H9 (cell line): ENCODE measurements at regions not wholly inside any gene's neighbourhood (a gene's known extent, or its start where the extent isn't known, plus 50 kb on each side); places are given as distances from the start of the nearest gene placed in this dataset.

Experiments used
- DNase-seq: peaks from one replicate; pipeline ENCODE4 v3.0.0-alpha.2; 2017
- H2AFZ ChIP-seq: one replicate; pipeline ENCODE4 v1.6.1; 2013; ENCODE audit warnings: mild to moderate bottlenecking, low read length, control low read depth, moderate library complexity
- H2AK5ac ChIP-seq: 2 replicates; pipeline ENCODE4 v1.6.1; 2013; ENCODE audit warnings: low read length, control low read depth, mixed read lengths; ENCODE audit not compliant: insufficient read length
- H2BK120ac ChIP-seq: one replicate; pipeline ENCODE4 v1.6.1; 2013; ENCODE audit warnings: low read depth, mild to moderate bottlenecking, low read length, control low read depth, inconsistent platforms; ENCODE audit not compliant: poor library complexity, severe bottlenecking
- H2BK12ac ChIP-seq: 2 replicates; pipeline ENCODE4 v1.6.1; 2013; ENCODE audit warnings: low read length, control low read depth, mixed read lengths, low read depth; ENCODE audit not compliant: insufficient read length
- H2BK15ac ChIP-seq: 2 replicates; pipeline ENCODE4 v1.6.1; 2013; ENCODE audit warnings: low read depth, low read length, control low read depth
- H2BK20ac ChIP-seq: one replicate; pipeline ENCODE4 v1.6.1; 2013; ENCODE audit warnings: low read depth, mild to moderate bottlenecking, low read length, control low read depth, inconsistent platforms; ENCODE audit not compliant: poor library complexity, severe bottlenecking
- H2BK5ac ChIP-seq: 2 replicates; pipeline ENCODE4 v1.6.1; 2013; ENCODE audit warnings: low read length, control low read depth, mixed read lengths; ENCODE audit not compliant: insufficient read length
- H3K14ac ChIP-seq: 2 replicates; pipeline ENCODE4 v1.6.1; 2013; ENCODE audit warnings: low read length, control low read depth; ENCODE audit not compliant: insufficient read depth
- H3K18ac ChIP-seq: 2 replicates; pipeline ENCODE4 v1.6.1; 2013; ENCODE audit warnings: low read depth, mild to moderate bottlenecking, mixed read lengths, low read length, control low read depth; ENCODE audit not compliant: insufficient read length
- H3K23ac ChIP-seq: 2 replicates; pipeline ENCODE4 v1.6.1; 2013; ENCODE audit warnings: low read length, control low read depth, mixed read lengths, low read depth; ENCODE audit not compliant: insufficient read length
- H3K23me2 ChIP-seq: 2 replicates; pipeline ENCODE4 v1.6.1; 2013; ENCODE audit warnings: low read depth, mild to moderate bottlenecking, mixed read lengths, low read length, control low read depth; ENCODE audit not compliant: insufficient read length, poor library complexity, severe bottlenecking
- H3K27ac ChIP-seq: 2 replicates; pipeline ENCODE4 v1.5.1; 2013; ENCODE audit warnings: low read length, control low read depth, mixed read lengths, low read depth; ENCODE audit not compliant: insufficient read length
- H3K27me3 ChIP-seq: 2 replicates; pipeline ENCODE4 v1.6.1; 2013; ENCODE audit warnings: low read length, control low read depth, inconsistent platforms; ENCODE audit not compliant: insufficient read depth
- H3K4ac ChIP-seq: 2 replicates; pipeline ENCODE4 v1.6.1; 2013; ENCODE audit warnings: low read depth, mild to moderate bottlenecking, control low read depth, inconsistent platforms, low read length, moderate library complexity
- H3K4me1 ChIP-seq: 2 replicates; pipeline ENCODE4 v1.6.1; 2013; ENCODE audit warnings: low read length, control low read depth, inconsistent platforms; ENCODE audit not compliant: insufficient read depth
- H3K4me2 ChIP-seq: 2 replicates; pipeline ENCODE4 v1.6.1; 2013; ENCODE audit warnings: low read length, control low read depth, mixed read lengths; ENCODE audit not compliant: insufficient read length, insufficient read depth
- H3K56ac ChIP-seq: 2 replicates; pipeline ENCODE4 v1.6.1; 2013; ENCODE audit warnings: low read depth, mild to moderate bottlenecking, mixed read lengths, low read length, control low read depth; ENCODE audit not compliant: insufficient read length
- H3K79me1 ChIP-seq: 2 replicates; pipeline ENCODE4 v1.6.1; 2013; ENCODE audit warnings: low read depth, mild to moderate bottlenecking, moderate library complexity, low read length, control low read depth, inconsistent platforms; ENCODE audit not compliant: insufficient read depth, poor library complexity, severe bottlenecking
- H3K79me2 ChIP-seq: 2 replicates; pipeline ENCODE4 v1.6.1; 2013; ENCODE audit warnings: low read length, control low read depth, inconsistent platforms; ENCODE audit not compliant: insufficient read depth
- H3K9ac ChIP-seq: 2 replicates; pipeline ENCODE4 v1.6.1; 2013; ENCODE audit warnings: low read length, control low read depth, mixed read lengths; ENCODE audit not compliant: insufficient read length; ENCODE audit errors: extremely low read depth
- H3K9me3 ChIP-seq: one replicate; pipeline ENCODE4 v1.6.1; 2013; ENCODE audit warnings: low read depth, low read length, inconsistent platforms; ENCODE audit not compliant: control insufficient read depth
- H3T11ph ChIP-seq: one replicate; pipeline ENCODE4 v1.6.1; 2013; ENCODE audit warnings: mild to moderate bottlenecking, low read length, control low read depth, inconsistent platforms
- H4K20me1 ChIP-seq: one replicate; pipeline ENCODE4 v1.6.1; 2013; ENCODE audit not compliant: control insufficient read depth, insufficient read length, insufficient read depth
- H4K5ac ChIP-seq: 2 replicates; pipeline ENCODE4 v1.6.1; 2013; ENCODE audit warnings: low read depth, mild to moderate bottlenecking, mixed read lengths, low read length, control low read depth; ENCODE audit not compliant: insufficient read length
- H4K8ac ChIP-seq: replicated peaks from 2 replicates; pipeline ENCODE4 v1.6.1; 2013; ENCODE audit warnings: low read length, control low read depth, mixed read lengths, low read depth; ENCODE audit not compliant: insufficient read length
- H4K91ac ChIP-seq: 2 replicates; pipeline ENCODE4 v1.6.1; 2013; ENCODE audit warnings: low read depth, mild to moderate bottlenecking, moderate library complexity, mixed read lengths, low read length, control low read depth; ENCODE audit not compliant: insufficient read length
- H3K27ac Mint-ChIP-seq, 3 experiments: 2 replicates in 2 of 3; 3 replicates in 1 of 3; pipeline ENCODE4 v1.8.0; 2020 to 2021; ENCODE audit warnings: mixed read lengths in 3 of 3, mild to moderate bottlenecking in 1 of 3, moderate library complexity in 1 of 3
- H3K27me3 Mint-ChIP-seq: 2 replicates; pipeline ENCODE4 v1.8.0; 2021; ENCODE audit warnings: low read depth, mild to moderate bottlenecking, moderate library complexity, mixed read lengths
- H3K36me3 Mint-ChIP-seq, 3 experiments: 2 replicates in 2 of 3; 3 replicates in 1 of 3; pipeline ENCODE4 v1.8.0; 2020 to 2021; ENCODE audit warnings: low read depth in 3 of 3, mixed read lengths in 3 of 3; ENCODE audit not compliant: insufficient read depth in 1 of 3
- H3K4me1 Mint-ChIP-seq, 2 experiments: 2 replicates each; pipeline ENCODE4 v1.8.0; 2020; ENCODE audit warnings: mixed read lengths in 2 of 2
- H3K4me3 Mint-ChIP-seq, 2 experiments: 2 replicates in 1 of 2; 3 replicates in 1 of 2; pipeline ENCODE4 v1.8.0; 2020 to 2021; ENCODE audit warnings: mild to moderate bottlenecking in 2 of 2, mixed read lengths in 2 of 2, moderate library complexity in 1 of 2
- H3K9me3 Mint-ChIP-seq, 2 experiments: 2 replicates in 1 of 2; 3 replicates in 1 of 2; pipeline ENCODE4 v1.8.0; 2020; ENCODE audit warnings: mild to moderate bottlenecking in 2 of 2, mixed read lengths in 2 of 2, moderate library complexity in 1 of 2
- TF ChIP-seq, protein P1 (sequence below): fragments of 200-600 bp; sonication (generic); conservative IDR thresholded peaks from 3 replicates; pipeline ENCODE4 v1.8.0; 2021; ENCODE audit warnings: antibody characterized with exemption, mild to moderate bottlenecking

DNA sequence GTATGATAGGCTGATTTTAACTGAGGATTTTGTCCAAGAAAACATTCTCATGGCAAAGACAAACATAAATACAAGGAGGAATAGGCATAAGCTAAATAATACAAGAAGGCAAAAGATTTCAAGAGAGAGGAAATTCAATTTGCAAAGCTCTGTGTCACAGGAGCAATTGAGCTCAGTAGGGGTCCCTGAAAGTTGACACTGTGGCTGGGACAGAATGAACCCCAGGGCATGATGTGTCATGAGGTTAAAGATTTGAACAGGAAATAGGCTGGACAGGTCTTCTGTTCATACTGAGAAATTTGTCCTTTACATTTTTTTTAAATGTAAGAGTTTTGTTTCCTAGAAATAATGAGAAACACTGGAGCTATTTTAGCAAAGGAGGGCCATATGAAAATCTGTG lies 555.4 kb upstream of the NEGR1 start:
- H4K91ac ChIP-seq: no peak overlapping the region
- H3K9ac ChIP-seq: no peak overlapping the region
- no peak overlapping the region for H2BK120ac ChIP-seq
- Mint-ChIP-seq H3K27me3 (no peaks in the 10 kb centered on the region), H3K27ac (peak overlapping the region in 1 of 3 experiments; percentile 13; a peak in 3 of 7 replicates), H3K36me3 (peaks cover 10 to 27% (median 19%) of the 10 kb centered on the region in 3 experiments), H3K9me3 (peaks cover 19 to 35% of the 10 kb centered on the region in 2 experiments), H3K4me1 (peaks cover 11% of the 10 kb centered on the region in 2 experiments), H3K4me3 (no peak overlapping the region)
- TF ChIP-seq, protein P1, sequence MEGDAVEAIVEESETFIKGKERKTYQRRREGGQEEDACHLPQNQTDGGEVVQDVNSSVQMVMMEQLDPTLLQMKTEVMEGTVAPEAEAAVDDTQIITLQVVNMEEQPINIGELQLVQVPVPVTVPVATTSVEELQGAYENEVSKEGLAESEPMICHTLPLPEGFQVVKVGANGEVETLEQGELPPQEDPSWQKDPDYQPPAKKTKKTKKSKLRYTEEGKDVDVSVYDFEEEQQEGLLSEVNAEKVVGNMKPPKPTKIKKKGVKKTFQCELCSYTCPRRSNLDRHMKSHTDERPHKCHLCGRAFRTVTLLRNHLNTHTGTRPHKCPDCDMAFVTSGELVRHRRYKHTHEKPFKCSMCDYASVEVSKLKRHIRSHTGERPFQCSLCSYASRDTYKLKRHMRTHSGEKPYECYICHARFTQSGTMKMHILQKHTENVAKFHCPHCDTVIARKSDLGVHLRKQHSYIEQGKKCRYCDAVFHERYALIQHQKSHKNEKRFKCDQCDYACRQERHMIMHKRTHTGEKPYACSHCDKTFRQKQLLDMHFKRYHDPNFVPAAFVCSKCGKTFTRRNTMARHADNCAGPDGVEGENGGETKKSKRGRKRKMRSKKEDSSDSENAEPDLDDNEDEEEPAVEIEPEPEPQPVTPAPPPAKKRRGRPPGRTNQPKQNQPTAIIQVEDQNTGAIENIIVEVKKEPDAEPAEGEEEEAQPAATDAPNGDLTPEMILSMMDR: no peak
- no peak overlapping the region for H3K4me2 ChIP-seq
- H4K8ac ChIP-seq: no peak overlapping the region
- H4K5ac ChIP-seq: no peak overlapping the region
- H3K27me3 ChIP-seq: no peaks in the 10 kb centered on the region
- no peak overlapping the region for H2AK5ac ChIP-seq
- peak; percentile 36 for DNase-seq
- H3K4ac ChIP-seq: no peak overlapping the region
- no peak overlapping the region for H2BK5ac ChIP-seq
- no peak overlapping the region for H3K14ac ChIP-seq
- no peaks in the 10 kb centered on the region for H3K23me2 ChIP-seq
- H4K20me1 ChIP-seq: no peaks in the 10 kb centered on the region
- no peak overlapping the region for H3K27ac ChIP-seq
- no peak overlapping the region for H2BK12ac ChIP-seq
- no peak overlapping the region for H3K18ac ChIP-seq
- H3K79me2 ChIP-seq: no peaks in the 10 kb centered on the region
- no peaks in the 10 kb centered on the region for H3K9me3 ChIP-seq
- no peak overlapping the region for H2BK20ac ChIP-seq
- H3K56ac ChIP-seq: no peak overlapping the region
- no peaks in the 10 kb centered on the region; the same call in 1 of the 2 replicates for H3K4me1 ChIP-seq
- no peak overlapping the region for H3T11ph ChIP-seq
- H2BK15ac ChIP-seq: no peak overlapping the region
- H3K79me1 ChIP-seq: no peaks in the 10 kb centered on the region
- H2AFZ ChIP-seq: no peak overlapping the region
- H3K23ac ChIP-seq: no peak overlapping the region
